ENCODE measurements at regions not wholly inside any gene's neighbourhood (a gene's known extent, or its start where the extent isn't known, plus 50 kb on each side); places are given as distances from the start of the nearest gene placed in this dataset.
A peak's percentile ranks its signal among the peaks of the same experiment; 100 is the strongest.

- no peak for DNase-seq (ENCODE audit: low read depth in 4 of 4, low spot score in 3 of 4)
Observed at GRCh38 chr9:131809941-131810344, 70.1 kb upstream of the RAPGEF1 start.

- no peak for DNase-seq (ENCODE audit: low read depth in 4 of 4, low spot score in 3 of 4)
Observed at GRCh38 chr9:131808291-131808690, 68.4 kb upstream of the RAPGEF1 start.

GRCh38 chr9:131807144-131807983, 67.5 kb upstream of the RAPGEF1 start:
- DNase-seq (ENCODE audit: low read depth in 4 of 4, low spot score in 3 of 4) = no peak

GRCh38 chr9:131805803-131806202, 65.9 kb upstream of the RAPGEF1 start:
- DNase-seq (ENCODE audit: low read depth in 4 of 4, low spot score in 3 of 4) = no peak

- DNase-seq (ENCODE audit: low read depth in 4 of 4, low spot score in 3 of 4) = no peak
Observed at GRCh38 chr9:131804826-131805225, 65.0 kb upstream of the RAPGEF1 start.

DNA sequence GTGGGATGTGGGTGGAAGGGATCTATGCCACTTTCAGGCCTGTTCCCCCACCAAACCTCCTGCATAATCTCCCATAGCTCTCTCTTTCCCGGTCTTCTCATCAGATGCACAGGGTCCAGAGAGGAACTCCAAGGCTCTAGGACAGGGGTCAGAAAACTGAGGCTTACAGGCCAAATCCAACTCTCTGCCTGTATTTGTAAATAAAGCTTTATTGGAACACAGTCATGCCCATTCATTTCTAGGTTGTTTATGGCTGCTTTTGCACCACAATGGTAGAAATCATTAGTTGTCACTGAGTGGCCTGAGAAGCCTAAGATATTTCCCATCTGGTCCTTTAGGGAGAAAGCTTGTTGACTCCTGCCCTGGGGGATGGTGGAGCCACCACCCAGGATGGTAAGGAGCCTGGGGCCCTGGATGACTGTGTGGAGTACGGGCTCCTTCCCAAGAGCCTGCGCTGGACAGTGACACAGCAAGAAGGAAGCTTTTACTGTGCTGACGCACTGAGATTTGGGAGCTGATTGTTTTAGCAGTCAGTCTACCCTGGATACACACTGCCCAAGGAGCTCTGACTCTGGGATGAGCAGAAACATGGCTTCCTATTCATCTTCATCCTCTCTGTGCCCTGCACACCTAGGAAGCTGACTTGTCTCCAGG, 64.0 kb upstream of the RAPGEF1 start:
- no peak for DNase-seq (ENCODE audit: low read depth in 4 of 4, low spot score in 3 of 4)

GRCh38 chr9:131801810-131802209, 61.9 kb upstream of the RAPGEF1 start:
- DNase-seq (ENCODE audit: low read depth in 4 of 4, low spot score in 3 of 4) = no peak

DNA sequence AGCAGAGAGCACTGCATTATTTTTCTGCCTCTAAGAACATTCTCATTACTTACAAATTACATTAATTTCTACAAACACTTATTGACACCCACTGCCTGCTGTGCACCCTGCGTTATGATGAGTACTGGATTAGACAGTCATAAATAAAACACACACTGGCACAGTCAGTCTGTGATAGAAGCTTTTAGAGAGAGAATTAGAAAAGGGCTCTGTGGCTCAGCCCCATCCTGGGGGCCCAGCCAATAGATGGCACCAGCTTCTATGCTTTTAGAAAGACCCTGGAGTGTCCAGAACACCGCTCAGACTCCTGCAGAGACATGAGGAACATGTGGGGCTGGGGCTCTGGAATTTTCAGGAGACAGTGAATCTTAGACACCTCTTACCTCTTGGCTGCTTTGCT, 61.0 kb upstream of the RAPGEF1 start:
- DNase-seq (ENCODE audit: low read depth in 4 of 4, low spot score in 3 of 4) = no peak

GRCh38 chr9:131800366-131800765, 60.5 kb upstream of the RAPGEF1 start:
- DNase-seq (ENCODE audit: low read depth in 4 of 4, low spot score in 3 of 4) = no peak

- peak in 3 of 4 donors; percentile 41 to 42 (median 42) for DNase-seq (ENCODE audit: low read depth in 4 of 4, low spot score in 3 of 4)
Observed at GRCh38 chr9:131799177-131799823, 59.4 kb upstream of the RAPGEF1 start.

- no peak for DNase-seq (ENCODE audit: low read depth in 4 of 4, low spot score in 3 of 4)
Observed at GRCh38 chr9:131798246-131798645, 58.4 kb upstream of the RAPGEF1 start.

GRCh38 chr9:131794393-131794792, 54.5 kb upstream of the RAPGEF1 start:
- no peak for DNase-seq (ENCODE audit: low read depth in 4 of 4, low spot score in 3 of 4)

DNA sequence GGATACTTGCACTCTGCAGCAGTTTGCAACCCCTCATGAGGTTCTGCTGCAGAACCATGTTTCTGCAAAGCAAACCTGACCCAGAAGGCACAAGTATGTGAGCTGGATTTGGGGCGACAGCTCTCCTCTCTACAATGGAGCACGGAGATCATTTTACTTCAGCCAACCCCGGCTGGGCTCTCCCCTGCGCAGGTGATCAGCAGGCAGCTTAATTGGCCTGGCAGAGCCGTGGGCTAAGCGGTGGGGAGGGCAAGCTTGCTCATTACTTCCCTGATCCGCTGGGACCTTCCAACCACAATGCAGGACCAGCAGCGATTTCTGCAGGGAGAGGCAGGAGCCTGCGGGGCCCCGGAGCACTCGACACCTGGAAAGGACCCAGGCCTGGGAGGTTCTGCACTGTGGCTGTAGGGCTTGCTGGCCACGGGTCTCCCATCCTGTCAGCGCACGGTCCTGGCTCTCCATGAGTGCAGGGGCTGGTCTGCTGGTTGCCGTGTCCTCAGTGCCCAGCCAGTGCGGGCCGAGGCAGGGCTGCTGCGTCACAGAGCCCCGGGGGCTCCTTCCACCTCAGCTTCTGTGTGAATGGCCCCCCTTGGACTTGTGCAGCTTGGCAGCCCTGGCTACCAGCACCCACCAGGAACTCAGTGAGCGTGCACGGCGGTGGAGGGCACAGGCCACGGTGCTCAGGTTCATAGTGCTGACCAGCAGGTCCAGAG, 51.8 kb upstream of the RAPGEF1 start:
- no peak for DNase-seq (ENCODE audit: low read depth in 4 of 4, low spot score in 3 of 4)
